ENCODE measurements at regions not wholly inside any gene's neighbourhood (a gene's known extent, or its start where the extent isn't known, plus 50 kb on each side); places are given as distances from the start of the nearest gene placed in this dataset.

- TF ChIP-seq CTCF (IDR thresholded peaks at IDR 0.05) (no peak), POLR2AphosphoS5 (IDR thresholded peaks at IDR 0.05; ENCODE audit: low read depth, low read length) (no peak), REST (IDR thresholded peaks at IDR 0.05; ENCODE audit: insufficient read depth in 1 of 2, low read depth in 2 of 2, low read length in 1 of 2) (no peak)
Measured at GRCh38 chr20:7693761-7694160, 246.5 kb downstream of the HAO1 start.

Measured in Panc1 (cell line).